Retinal pigment epithelial cell (primary cell): ENCODE measurements at regions not wholly inside any gene's neighbourhood (a gene's known extent, or its start where the extent isn't known, plus 50 kb on each side); places are given as distances from the start of the nearest gene placed in this dataset.

ENCODE experiments used
- DNase-seq: peaks from one replicate; pipeline ENCODE4 v3.0.0-alpha.2; 2010; ENCODE audit warnings: low read depth
- H3K4me3 ChIP-seq: 2 replicates; pipeline ENCODE4 v1.5.1; 2011; ENCODE audit warnings: mild to moderate bottlenecking, low read length, control low read depth, moderate library complexity
- TF ChIP-seq, protein P1 (sequence below): conservative IDR thresholded peaks from 2 replicates; pipeline ENCODE4 v1.5.1; 2011; ENCODE audit warnings: low read depth, low read length, control low read depth, inconsistent platforms

DNA sequence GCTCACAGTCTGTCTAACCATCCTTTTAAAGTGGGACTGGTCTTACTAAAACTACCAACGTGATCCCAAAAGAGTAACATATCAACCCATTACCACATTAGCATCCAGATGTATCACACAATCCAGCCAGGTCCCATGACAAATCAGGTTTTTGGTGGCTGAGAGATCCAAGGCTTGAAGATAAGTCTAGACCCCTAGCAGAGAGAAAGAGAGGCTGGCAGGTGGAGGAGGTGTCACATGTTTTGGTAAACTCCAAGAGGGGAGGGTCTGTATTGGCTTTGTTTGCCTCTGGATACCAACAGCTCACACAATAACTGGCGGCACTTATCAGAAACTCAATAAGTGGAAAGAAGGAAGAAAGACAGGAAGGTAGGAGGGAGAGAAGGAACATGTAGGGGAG, 357.6 kb downstream of the SS18 start:
- TF ChIP-seq, protein P1, sequence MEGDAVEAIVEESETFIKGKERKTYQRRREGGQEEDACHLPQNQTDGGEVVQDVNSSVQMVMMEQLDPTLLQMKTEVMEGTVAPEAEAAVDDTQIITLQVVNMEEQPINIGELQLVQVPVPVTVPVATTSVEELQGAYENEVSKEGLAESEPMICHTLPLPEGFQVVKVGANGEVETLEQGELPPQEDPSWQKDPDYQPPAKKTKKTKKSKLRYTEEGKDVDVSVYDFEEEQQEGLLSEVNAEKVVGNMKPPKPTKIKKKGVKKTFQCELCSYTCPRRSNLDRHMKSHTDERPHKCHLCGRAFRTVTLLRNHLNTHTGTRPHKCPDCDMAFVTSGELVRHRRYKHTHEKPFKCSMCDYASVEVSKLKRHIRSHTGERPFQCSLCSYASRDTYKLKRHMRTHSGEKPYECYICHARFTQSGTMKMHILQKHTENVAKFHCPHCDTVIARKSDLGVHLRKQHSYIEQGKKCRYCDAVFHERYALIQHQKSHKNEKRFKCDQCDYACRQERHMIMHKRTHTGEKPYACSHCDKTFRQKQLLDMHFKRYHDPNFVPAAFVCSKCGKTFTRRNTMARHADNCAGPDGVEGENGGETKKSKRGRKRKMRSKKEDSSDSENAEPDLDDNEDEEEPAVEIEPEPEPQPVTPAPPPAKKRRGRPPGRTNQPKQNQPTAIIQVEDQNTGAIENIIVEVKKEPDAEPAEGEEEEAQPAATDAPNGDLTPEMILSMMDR, result no peak
- no peak for DNase-seq
- H3K4me3 ChIP-seq, result no peak overlapping the region

DNA sequence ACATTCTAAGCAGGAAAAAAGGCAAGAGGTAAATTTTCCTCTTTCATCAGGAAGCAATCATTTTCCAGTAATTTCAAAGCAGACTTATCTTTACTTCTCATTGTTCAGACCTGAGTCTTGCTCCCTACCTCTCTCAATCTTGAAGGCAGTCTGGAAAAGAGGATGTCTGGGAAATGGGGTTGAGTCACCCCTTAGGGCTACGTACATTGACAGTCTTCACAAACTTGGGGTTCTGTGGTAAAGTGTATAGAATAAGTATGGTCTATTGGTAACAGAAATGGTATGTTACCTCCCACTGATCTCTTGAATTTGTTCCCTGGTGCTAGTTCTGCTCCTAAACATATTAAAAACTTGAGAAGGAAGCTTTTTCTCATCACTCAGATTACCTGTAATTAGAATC, 361.3 kb downstream of the SS18 start:
- no peak for DNase-seq
- no peak overlapping the region for H3K4me3 ChIP-seq
- TF ChIP-seq, protein P1, result no peak

DNA sequence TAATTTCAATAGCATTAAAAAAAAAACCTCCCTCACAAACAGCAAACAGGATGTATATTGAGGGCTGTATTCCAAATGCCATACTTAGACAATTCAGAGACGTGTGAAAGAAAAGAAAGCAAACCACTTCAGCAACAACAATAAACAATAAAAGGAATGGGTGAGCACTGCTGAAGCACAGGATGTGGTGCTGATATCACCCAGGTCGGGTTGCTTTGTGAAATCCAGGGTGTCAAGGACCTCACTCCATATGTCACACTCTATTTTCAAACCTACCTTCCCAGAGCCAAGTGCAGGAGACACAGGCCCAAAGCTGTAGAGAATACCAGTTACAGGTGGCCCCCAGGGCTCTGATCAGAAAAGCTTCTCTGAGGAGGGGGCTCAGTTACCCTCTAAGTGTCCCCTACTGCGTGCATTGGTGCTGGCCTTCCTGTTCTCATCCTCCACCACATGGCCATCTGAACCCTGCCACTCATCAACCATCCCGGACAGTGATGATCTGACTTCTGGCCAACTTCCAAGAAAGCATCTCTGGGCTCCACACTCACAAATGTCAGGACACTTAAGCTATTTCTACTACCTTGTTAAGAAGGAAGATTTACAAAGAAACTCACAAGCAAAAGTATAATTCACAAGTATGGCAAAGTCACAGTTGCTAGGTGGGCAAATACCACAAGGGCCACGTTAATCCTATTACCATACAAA, 363.0 kb downstream of the SS18 start:
- TF ChIP-seq, protein P1, result no peak
- H3K4me3 ChIP-seq, result no peak overlapping the region
- DNase-seq, result no peak

DNA sequence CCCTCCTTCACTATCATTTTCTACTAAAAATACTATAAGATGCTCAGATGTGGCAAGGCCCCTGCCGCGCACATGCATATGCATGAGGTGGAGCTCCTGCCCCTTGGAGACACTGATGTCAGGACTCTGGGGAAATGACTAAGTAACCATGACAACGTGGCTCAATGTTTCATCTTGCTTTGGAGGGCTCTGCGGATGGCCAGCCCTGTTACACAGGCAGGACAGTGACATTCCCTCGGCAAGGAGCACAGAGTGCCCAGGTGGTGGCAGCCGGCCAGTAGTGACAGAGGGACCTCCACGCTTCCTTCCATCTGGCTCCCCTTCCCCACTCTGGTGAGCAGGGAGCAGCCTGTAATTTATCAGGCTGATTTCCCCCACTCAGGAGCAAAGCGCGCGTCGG, 364.1 kb downstream of the SS18 start:
- no peak for DNase-seq
- TF ChIP-seq, protein P1, result no peak

DNA sequence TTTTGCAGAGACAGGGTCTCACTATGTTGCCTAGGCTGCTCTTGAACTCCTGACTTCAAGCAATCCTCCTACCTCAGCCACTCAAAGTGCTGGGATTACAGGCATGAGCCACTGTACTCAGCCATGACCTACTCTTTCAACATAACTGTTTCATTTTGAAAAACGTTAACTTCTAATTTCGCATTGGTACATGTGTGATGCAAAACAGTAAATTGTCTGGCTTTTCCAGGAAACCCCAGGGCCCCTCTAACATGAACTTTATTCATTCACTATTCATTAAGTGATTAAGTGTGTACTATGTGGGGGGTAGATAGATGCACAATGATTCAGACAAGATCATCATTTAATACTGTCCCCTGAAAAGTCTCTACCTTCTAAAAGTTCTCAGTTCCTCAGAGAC, 364.9 kb downstream of the SS18 start:
- TF ChIP-seq, protein P1, result no peak
- no peak for DNase-seq

More for the DNA sequence above, 364.1 kb downstream of the SS18 start:
- H3K4me3 ChIP-seq, result no peak overlapping the region

DNA sequence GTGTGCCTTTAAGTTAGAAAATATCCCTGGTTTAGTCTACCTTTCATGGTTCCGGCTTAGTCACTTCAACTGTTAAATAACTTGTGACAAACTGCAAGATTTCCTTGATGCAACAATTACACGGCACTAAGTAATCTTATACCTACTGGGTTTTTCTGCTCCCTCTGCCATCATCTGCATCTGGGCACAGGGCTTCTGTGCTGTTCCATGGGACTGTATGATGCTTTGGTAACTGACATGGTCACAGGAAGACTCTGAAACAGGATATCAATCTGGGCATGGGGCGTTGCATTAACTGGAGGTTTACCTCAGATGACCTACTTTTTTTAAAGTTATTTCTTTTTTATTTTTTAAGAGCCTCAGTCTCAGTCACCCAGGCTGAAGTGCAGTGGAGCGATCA, 365.4 kb downstream of the SS18 start:
- no peak for DNase-seq
- no peak overlapping the region for H3K4me3 ChIP-seq
- TF ChIP-seq, protein P1, result no peak

More for the DNA sequence above, 364.9 kb downstream of the SS18 start:
- H3K4me3 ChIP-seq, result no peak overlapping the region

DNA sequence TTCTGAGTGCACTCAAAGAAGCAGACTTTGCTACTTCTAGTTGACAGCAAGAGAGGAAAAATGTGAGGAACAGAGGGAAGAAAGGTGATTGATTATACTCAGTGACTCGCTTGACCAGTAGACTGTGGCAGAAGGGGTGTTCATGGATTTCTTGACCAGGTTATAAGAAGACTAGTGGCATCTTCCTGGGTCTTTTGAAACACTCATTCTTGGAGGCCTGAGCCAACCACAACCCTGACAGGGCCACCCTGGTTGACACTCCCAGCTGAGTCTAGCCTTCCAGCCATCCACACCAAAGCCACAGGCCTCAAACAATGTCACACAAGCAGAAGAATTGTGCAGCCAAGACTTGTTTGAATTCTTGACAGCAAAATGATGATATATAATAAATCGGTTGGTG, 366.3 kb downstream of the SS18 start:
- no peak for DNase-seq
- TF ChIP-seq, protein P1, result no peak
- no peak overlapping the region for H3K4me3 ChIP-seq
